NCI-H2107 (cell line): ENCODE measurements at regions not wholly inside any gene's neighbourhood (a gene's known extent, or its start where the extent isn't known, plus 50 kb on each side); places are given as distances from the start of the nearest gene placed in this dataset.
"Not testable (repeated sequence)": the region's sequence is repeated elsewhere in the genome, so short reads cannot be mapped to it uniquely, and the experiment has no call there.

ENCODE experiments used
- DNase-seq: peaks from one replicate; lab custom pipeline; 2025; lab: John Stamatoyannopoulos, UW

GRCh38 chr2:145752091-145752806, 1232.3 kb upstream of the ZEB2 start:
- peak; percentile 10 for DNase-seq

- DNase-seq = no peak
Measured at GRCh38 chr2:145751629-145752028, 1231.7 kb upstream of the ZEB2 start.

DNA sequence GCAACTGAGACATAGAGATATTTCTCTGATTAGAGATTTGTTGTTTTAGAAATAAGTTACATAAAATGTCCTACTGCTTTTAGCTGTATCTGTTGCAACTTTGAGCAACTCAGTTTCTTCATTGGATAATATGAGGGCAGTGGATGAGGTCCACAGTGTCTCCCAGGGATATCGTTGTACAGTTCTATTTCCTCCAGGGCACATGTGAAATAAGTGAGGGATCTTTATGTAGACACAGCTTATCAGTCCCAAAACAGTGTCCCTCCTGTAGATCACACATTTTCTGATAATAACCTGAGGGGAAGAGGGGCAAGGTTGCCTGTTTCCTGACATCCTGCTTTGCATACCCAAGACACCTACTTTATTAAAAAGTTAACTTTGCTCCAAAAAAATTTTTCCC, 1231.2 kb upstream of the ZEB2 start:
- no peak for DNase-seq

- no peak for DNase-seq
Measured at GRCh38 chr2:145750612-145751011, 1230.7 kb upstream of the ZEB2 start.

DNA sequence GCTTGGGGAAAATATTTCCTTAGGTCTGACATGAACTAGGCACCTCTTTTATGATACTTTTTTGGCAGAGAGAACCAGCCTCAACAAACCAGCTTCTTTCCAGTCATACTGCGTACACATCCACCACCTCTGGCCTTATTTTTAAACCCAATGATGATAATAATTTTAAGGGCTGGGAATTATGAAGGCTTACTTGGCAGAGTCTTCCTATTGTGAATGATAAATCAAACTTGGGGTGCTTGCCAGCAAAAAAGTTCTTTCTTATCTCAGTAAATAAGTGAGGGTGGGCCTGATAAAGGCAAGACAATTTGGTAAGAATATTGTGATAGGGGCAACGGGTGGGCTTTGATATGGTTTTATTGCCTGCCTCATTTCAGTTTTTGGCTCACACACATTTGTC, 1230.2 kb upstream of the ZEB2 start:
- no peak for DNase-seq

DNA sequence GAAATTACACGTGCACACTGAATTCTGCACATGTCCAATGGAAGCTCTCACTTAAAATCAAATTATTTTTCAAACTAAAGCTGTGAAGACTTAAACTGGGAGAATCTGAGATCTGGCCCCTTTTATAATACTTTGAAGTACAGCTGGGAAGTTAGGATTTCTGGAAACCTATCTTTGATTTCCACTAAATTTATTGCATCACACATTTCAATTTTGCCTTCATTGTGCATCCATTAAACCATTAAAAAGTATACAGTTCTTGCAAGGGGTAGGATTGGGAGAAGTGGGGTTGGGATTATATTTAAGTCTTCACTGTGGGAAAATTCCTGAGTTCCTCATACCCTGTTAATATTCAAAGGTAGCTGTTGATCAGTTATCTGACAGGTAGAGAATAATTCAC, 1229.6 kb upstream of the ZEB2 start:
- DNase-seq = no peak

GRCh38 chr2:145748927-145749326, 1229.0 kb upstream of the ZEB2 start:
- no peak for DNase-seq

- DNase-seq = no peak
Measured at GRCh38 chr2:145747715-145748114, 1227.8 kb upstream of the ZEB2 start.

DNA sequence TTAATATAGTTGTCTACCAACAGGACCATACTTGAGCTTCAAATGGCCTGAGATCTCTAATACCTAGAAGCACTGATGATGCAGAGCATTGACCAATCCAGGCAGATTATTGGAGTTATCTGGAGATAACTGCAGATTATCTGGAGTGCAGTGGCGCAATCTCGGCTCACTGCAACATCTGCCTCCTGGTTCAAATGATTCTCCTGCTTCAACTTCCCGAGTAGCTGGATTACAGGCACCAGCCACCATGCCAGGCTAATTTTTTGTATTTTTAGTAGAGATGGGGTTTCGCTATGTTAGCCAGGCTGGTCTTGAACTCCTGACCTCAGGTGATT, 1225.4 kb upstream of the ZEB2 start:
- not testable (repeated sequence) for DNase-seq

DNA sequence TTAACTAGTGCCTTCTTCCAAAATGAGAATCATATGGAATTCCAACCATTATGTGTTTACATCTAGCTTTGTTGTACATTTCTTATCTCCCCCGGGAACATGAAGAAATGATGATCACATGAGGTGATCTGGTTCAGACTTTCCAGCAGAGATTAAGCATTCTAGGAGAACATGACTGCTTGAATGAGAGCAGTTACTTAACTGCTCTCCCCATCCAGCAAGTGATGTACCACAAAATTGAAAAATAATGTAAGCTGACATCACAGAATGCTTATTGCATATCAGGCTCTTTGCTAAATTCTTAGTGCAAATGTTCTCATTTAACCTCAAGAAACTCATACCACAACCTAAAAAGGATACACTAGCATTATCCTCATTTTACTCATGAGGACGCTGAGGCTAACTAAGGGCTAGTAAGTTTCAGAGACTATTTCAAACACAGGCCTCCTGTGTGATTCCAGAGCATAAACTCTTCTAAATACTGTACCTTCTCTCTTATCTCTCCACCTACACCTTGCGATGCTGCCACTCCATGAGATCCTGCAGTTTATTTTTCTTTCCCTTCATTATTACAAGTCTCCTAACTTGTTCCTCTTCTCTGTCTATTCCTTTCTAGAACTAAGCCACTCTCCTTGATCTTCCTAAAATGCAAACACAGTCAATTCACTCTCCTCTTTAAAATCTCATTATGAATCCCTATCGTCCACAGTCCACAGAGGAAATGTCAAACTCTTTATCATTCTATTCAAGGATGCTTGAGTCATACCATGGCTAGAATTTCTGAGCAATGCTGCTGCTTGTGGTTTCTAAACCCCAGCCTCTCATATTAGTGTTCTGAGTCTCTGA, 1224.8 kb upstream of the ZEB2 start:
- no peak for DNase-seq

DNA sequence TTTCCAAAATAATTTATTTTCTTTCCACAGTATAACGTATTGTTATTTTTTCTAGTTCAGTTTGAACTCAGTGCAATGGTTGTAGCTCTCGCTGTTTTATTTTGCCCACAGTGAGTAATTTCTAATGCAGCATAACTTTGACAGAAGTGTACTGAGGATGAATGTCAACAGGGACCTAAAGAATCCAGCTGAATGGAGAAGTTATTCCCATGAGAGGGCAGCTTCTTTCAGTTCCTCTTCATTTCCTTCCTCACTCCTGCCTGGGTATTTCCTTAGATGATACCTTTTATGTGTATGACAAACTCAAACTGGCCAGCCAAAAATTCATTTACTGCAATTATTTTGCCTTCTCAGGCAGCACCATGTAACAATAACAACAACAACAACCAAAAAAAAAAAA, 1223.1 kb upstream of the ZEB2 start:
- DNase-seq = no peak

- no peak for DNase-seq
Measured at GRCh38 chr2:145741636-145742035, 1221.7 kb upstream of the ZEB2 start.

- DNase-seq = no peak
Measured at GRCh38 chr2:145741181-145741580, 1221.3 kb upstream of the ZEB2 start.

GRCh38 chr2:145740302-145740701, 1220.4 kb upstream of the ZEB2 start:
- no peak for DNase-seq

GRCh38 chr2:145739681-145740080, 1219.8 kb upstream of the ZEB2 start:
- no peak for DNase-seq

GRCh38 chr2:145736871-145737270, 1217.0 kb upstream of the ZEB2 start:
- DNase-seq = no peak

- no peak for DNase-seq
Measured at GRCh38 chr2:145731467-145731866, 1211.5 kb upstream of the ZEB2 start.

DNA sequence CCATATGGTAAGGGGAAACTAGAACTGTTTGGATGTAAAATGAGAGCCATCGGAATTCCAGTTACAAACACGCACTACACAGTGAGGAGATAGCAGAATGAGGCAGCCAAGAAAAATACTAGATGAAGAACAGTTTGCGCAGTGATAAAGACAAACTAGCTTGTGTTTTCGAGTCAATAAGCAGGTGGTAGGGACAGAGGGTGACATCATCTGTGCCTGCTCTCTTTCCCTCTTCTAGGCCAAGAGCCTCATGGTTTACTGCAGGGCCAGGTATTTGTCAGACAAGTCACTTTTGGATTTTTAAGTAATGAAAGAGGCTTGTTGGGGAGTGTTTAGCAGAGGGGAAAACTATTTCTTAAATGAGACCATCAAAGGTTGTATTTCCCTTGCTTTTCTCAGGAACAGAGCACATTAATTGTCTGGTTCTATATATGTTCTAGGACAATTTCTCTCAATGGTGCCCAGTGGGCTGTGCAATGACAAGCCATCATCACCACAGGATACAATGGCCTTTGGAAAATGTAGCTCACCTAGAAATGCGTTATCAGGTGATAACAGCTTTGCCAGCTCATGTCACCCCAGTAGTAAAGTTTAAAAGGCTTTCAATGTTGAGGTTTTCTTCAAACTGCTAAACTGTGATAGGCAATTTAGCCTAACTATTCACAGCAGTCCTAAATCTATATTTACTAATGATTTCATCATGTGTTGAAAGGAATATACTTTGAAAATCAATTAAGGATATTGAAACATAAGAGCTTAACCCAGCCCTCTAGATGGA, 1210.3 kb upstream of the ZEB2 start:
- DNase-seq = no peak

DNA sequence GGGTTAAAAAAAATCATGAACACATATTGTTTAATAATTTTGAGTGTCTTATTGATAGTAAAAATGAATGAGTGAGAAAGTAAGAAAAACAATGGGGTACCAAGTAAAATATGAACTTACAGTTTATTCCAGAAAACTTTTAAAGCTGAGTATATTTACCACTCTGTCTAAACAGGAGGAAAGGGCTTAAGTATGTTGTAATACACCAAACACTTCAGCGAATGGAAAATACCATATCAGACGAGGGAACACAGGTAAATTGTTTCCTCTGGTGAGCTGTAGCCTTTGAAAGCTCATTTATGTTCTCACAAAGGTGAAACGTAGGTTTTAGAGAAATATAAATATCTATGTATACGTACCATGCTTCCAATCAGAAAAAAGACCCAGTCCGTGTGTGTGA, 1209.6 kb upstream of the ZEB2 start:
- DNase-seq = no peak

DNA sequence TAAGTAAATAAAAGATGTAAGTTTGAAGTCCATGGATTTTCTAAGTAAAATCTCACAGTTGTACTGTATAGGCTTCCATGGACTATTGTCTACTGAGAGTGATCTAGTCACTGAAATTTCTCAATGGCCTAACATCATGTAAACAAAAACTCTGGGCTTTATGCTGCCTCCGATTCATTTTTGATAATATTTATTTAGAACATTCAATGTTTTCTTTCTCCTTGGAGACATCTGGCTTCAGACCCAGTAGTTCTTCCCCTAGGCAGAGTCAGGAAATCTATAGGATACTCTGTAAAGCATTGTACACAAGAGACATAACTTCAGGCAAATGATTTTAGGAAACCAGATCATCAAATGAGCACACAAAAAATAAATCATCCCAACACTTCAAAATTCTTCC, 1208.6 kb upstream of the ZEB2 start:
- DNase-seq = no peak

GRCh38 chr2:145725876-145726275, 1206.0 kb upstream of the ZEB2 start:
- DNase-seq = no peak

DNA sequence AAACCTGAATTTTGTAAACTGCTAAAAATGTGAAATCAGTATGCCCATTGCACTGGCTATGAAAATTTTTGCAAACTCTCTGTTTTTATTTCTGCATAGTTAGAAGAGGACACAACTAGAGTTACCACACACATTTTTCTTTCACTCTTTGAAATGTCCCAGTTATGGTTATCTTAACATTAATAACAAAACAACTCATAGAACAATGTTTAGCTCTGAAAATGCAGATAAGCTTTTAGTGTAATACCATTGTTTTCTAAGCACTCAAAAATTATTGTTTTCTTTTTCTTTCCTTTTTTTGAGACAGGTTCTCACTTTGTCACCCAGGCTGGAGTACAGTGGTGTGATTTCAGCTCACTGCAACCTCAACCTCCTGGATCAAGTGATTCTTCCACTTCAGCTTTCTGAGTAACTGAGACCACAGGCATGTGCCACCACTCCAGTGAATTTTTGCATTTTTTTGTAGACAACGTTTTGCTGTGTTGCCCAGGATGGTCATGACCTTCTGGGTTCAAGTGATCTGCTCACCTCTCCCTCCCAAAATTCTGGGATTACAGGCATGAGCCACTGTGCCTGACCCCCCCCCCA, 1204.5 kb upstream of the ZEB2 start:
- DNase-seq = no peak

DNA sequence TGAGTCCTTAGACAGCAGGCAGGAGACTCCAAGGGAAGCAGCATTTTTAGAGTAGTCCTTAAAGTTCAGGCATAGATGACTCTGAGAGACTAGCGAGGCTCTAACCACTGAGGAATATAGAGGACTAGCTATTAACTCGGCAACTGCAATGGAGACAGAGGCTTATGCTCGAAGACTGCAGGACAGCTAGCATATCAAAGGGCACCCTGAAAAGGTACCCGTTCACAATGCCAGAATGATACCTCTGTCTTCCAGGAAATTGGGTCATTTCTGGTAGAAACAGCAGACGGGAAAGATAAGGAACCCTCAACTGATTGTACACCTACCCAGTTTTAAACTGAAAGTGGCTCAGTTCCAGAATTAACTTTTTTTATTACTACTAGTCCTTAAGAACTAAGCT, 1204.0 kb upstream of the ZEB2 start:
- DNase-seq = no peak
